SK-N-MC (cell line): ENCODE measurements at regions not wholly inside any gene's neighbourhood (a gene's known extent, or its start where the extent isn't known, plus 50 kb on each side); places are given as distances from the start of the nearest gene placed in this dataset.

Experiments used
- EZH2 ChIP-seq: fragments of 200-600 bp; sonication (generic); IDR thresholded peaks from one replicate; pipeline ENCODE4 v1.6.1; 2017; ENCODE audit warnings: antibody characterized with exemption
- FOXP2 ChIP-seq: optimal IDR thresholded peaks from 2 replicates; pipeline ENCODE3; 2011; ENCODE audit warnings: mild to moderate bottlenecking, moderate library complexity; ENCODE audit not compliant: insufficient read depth; ENCODE audit errors: extremely low read length, control extremely low read depth
- POLR2AphosphoS5 ChIP-seq: IDR thresholded peaks from 2 replicates; pipeline ENCODE4 v1.6.1; 2012; ENCODE audit warnings: mild to moderate bottlenecking, low read depth, low read length, borderline replicate concordance

GRCh38 chrX:45795546-45795945 is 594.9 kb upstream of the DIPK2B start:
- TF ChIP-seq POLR2AphosphoS5 (no peak), FOXP2 (no peak), EZH2 (no peak)
